HEK293 (cell line): ENCODE measurements at regions not wholly inside any gene's neighbourhood (a gene's known extent, or its start where the extent isn't known, plus 50 kb on each side); places are given as distances from the start of the nearest gene placed in this dataset.

Experiments used
- AEBP2 ChIP-seq: fragments of 450-650 bp; formaldehyde crosslinking; IDR thresholded peaks from 2 replicates; pipeline ENCODE4 v1.5.1; 2016; ENCODE audit warnings: missing biosample characterization, missing genetic modification characterization, borderline replicate concordance
- BCL6B ChIP-seq: fragments of 450-650 bp; formaldehyde crosslinking; IDR thresholded peaks from 2 replicates; pipeline ENCODE4 v1.5.1; 2017; ENCODE audit warnings: missing biosample characterization, missing genetic modification characterization
- KLF16 ChIP-seq: fragments of 450-650 bp; formaldehyde crosslinking; IDR thresholded peaks from 2 replicates; pipeline ENCODE4 v1.5.1; 2017; ENCODE audit warnings: missing biosample characterization, missing genetic modification characterization
- KLF17 ChIP-seq: fragments of 450-650 bp; formaldehyde crosslinking; IDR thresholded peaks from 2 replicates; pipeline ENCODE4 v1.5.1; 2016; ENCODE audit warnings: missing biosample characterization, missing genetic modification characterization
- KLF8 ChIP-seq: fragments of 450-650 bp; formaldehyde crosslinking; IDR thresholded peaks from 2 replicates; pipeline ENCODE4 v1.5.1; 2016; ENCODE audit warnings: missing biosample characterization, missing genetic modification characterization
- MEIS1 ChIP-seq: sonication (generic); formaldehyde crosslinking; IDR thresholded peaks from 2 replicates; pipeline ENCODE4 v1.8.1; 2022; ENCODE audit warnings: missing genetic modification reagents, mild to moderate bottlenecking, borderline replicate concordance
- MYNN ChIP-seq: fragments of 450-650 bp; formaldehyde crosslinking; IDR thresholded peaks from 2 replicates; pipeline ENCODE4 v1.5.1; 2016; ENCODE audit warnings: missing biosample characterization, missing genetic modification characterization, borderline replicate concordance
- RBAK ChIP-seq: fragments of 450-650 bp; formaldehyde crosslinking; IDR thresholded peaks from 2 replicates; pipeline ENCODE4 v1.5.1; 2016; ENCODE audit warnings: missing biosample characterization, missing genetic modification characterization
- REPIN1 ChIP-seq: fragments of 450-650 bp; formaldehyde crosslinking; IDR thresholded peaks from 2 replicates; pipeline ENCODE4 v1.5.1; 2017; ENCODE audit warnings: missing biosample characterization, missing genetic modification characterization, low read depth
- YY1 ChIP-seq: fragments of 450-650 bp; formaldehyde crosslinking; IDR thresholded peaks from 2 replicates; pipeline ENCODE4 v1.5.1; 2018; ENCODE audit warnings: missing biosample characterization, missing genetic modification characterization
- ZBTB11 ChIP-seq: fragments of 450-650 bp; formaldehyde crosslinking; conservative IDR thresholded peaks from 2 replicates; pipeline ENCODE4 v1.5.1; 2016; ENCODE audit warnings: low read depth, missing biosample characterization, missing genetic modification characterization
- ZBTB6 ChIP-seq: fragments of 450-650 bp; formaldehyde crosslinking; IDR thresholded peaks from 2 replicates; pipeline ENCODE4 v1.5.1; 2017; ENCODE audit warnings: missing biosample characterization, missing genetic modification characterization
- ZIC2 ChIP-seq: fragments of 450-650 bp; formaldehyde crosslinking; IDR thresholded peaks from 2 replicates; pipeline ENCODE4 v1.5.1; 2016; ENCODE audit warnings: missing biosample characterization, missing genetic modification characterization
- ZNF133 ChIP-seq: fragments of 450-650 bp; formaldehyde crosslinking; IDR thresholded peaks from 2 replicates; pipeline ENCODE4 v1.5.1; 2016; ENCODE audit warnings: missing biosample characterization, missing genetic modification characterization
- ZNF146 ChIP-seq: fragments of 450-650 bp; formaldehyde crosslinking; IDR thresholded peaks from 2 replicates; pipeline ENCODE4 v1.5.1; 2016; ENCODE audit warnings: missing biosample characterization, missing genetic modification characterization
- ZNF148 ChIP-seq: fragments of 450-650 bp; formaldehyde crosslinking; IDR thresholded peaks from 2 replicates; pipeline ENCODE4 v1.5.0; 2017; ENCODE audit warnings: missing biosample characterization, missing genetic modification characterization, borderline replicate concordance
- ZNF174 ChIP-seq: fragments of 450-650 bp; formaldehyde crosslinking; IDR thresholded peaks from 2 replicates; pipeline ENCODE4 v1.5.0; 2017; ENCODE audit warnings: missing biosample characterization, mild to moderate bottlenecking, missing genetic modification characterization
- ZNF239 ChIP-seq: fragments of 450-650 bp; formaldehyde crosslinking; IDR thresholded peaks from 2 replicates; pipeline ENCODE4 v1.5.1; 2016; ENCODE audit warnings: missing biosample characterization, missing genetic modification characterization
- ZNF335 ChIP-seq: fragments of 450-650 bp; formaldehyde crosslinking; conservative IDR thresholded peaks from 2 replicates; pipeline ENCODE4 v1.5.1; 2016; ENCODE audit warnings: missing biosample characterization, missing genetic modification characterization
- ZNF350 ChIP-seq: fragments of 450-650 bp; formaldehyde crosslinking; IDR thresholded peaks from 2 replicates; pipeline ENCODE4 v1.5.0; 2017; ENCODE audit warnings: missing biosample characterization, mild to moderate bottlenecking, missing genetic modification characterization
- ZNF404 ChIP-seq: fragments of 450-650 bp; formaldehyde crosslinking; IDR thresholded peaks from 2 replicates; pipeline ENCODE4 v1.5.1; 2017; ENCODE audit warnings: missing biosample characterization, missing genetic modification characterization
- ZNF423 ChIP-seq: fragments of 450-650 bp; formaldehyde crosslinking; IDR thresholded peaks from 2 replicates; pipeline ENCODE4 v1.5.1; 2016; ENCODE audit warnings: missing biosample characterization, missing genetic modification characterization
- ZNF426 ChIP-seq: fragments of 450-650 bp; formaldehyde crosslinking; IDR thresholded peaks from 2 replicates; pipeline ENCODE4 v1.5.1; 2017; ENCODE audit warnings: missing biosample characterization, missing genetic modification characterization, mild to moderate bottlenecking, inconsistent platforms, moderate library complexity
- ZNF585B ChIP-seq: fragments of 450-650 bp; formaldehyde crosslinking; IDR thresholded peaks from 2 replicates; pipeline ENCODE4 v1.5.1; 2016; ENCODE audit warnings: missing biosample characterization, missing genetic modification characterization
- ZNF785 ChIP-seq: fragments of 450-650 bp; formaldehyde crosslinking; IDR thresholded peaks from 2 replicates; pipeline ENCODE4 v1.5.1; 2016; ENCODE audit warnings: missing biosample characterization, missing genetic modification characterization
- ZNF792 ChIP-seq: fragments of 450-650 bp; formaldehyde crosslinking; IDR thresholded peaks from 2 replicates; pipeline ENCODE4 v1.5.1; 2016; ENCODE audit warnings: missing biosample characterization, missing genetic modification characterization
- ZNF830 ChIP-seq: fragments of 450-650 bp; IDR thresholded peaks from 2 replicates; pipeline ENCODE4 v1.5.0; 2018; ENCODE audit warnings: missing biosample characterization, missing genetic modification characterization, low read depth, mild to moderate bottlenecking, moderate library complexity
- ZNF843 ChIP-seq: fragments of 450-650 bp; formaldehyde crosslinking; IDR thresholded peaks from 2 replicates; pipeline ENCODE4 v1.5.1; 2016; ENCODE audit warnings: missing biosample characterization, missing genetic modification characterization

- TF ChIP-seq ZBTB6 (tag by site-specific recombination), result no peak
- TF ChIP-seq KLF16, result no peak
- TF ChIP-seq REPIN1, result no peak
- TF ChIP-seq ZBTB11 (tag by site-specific recombination), result peak; percentile 31; the same call in 1 of the 2 replicates
- TF ChIP-seq AEBP2 (tag by site-specific recombination), result no peak
- no peak for TF ChIP-seq ZNF843 (tag by site-specific recombination)
- no peak for TF ChIP-seq BCL6B (tag by site-specific recombination)
- TF ChIP-seq RBAK, result no peak
- TF ChIP-seq ZNF585B (tag by site-specific recombination), result no peak
- TF ChIP-seq ZNF792 (tag by site-specific recombination), result no peak
- TF ChIP-seq ZNF133 (tag by site-specific recombination), result no peak
- no peak for TF ChIP-seq KLF17 (tag by site-specific recombination)
- TF ChIP-seq ZNF174 (tag by site-specific recombination), result no peak
- 0 out of 2 replicates have a peak, but pooled peaks have one; percentile 14 for TF ChIP-seq ZIC2 (tag by site-specific recombination)
- peak; percentile 36 for TF ChIP-seq ZNF426 (tag by site-specific recombination)
- TF ChIP-seq ZNF335 (tag by site-specific recombination), result no peak
- no peak for TF ChIP-seq KLF8 (tag by site-specific recombination)
- no peak for TF ChIP-seq ZNF239 (tag by site-specific recombination)
- TF ChIP-seq ZNF148, result no peak
- TF ChIP-seq ZNF404 (tag by site-specific recombination), result 0 out of 2 replicates have a peak, but pooled peaks have one; percentile 40
- TF ChIP-seq ZNF423, result no peak
- TF ChIP-seq MYNN (tag by site-specific recombination), result no peak
- no peak for TF ChIP-seq ZNF350 (tag by site-specific recombination)
- TF ChIP-seq YY1 (tag by site-specific recombination), result no peak
- no peak for TF ChIP-seq MEIS1 (CRISPR knock-in tag)
- no peak for TF ChIP-seq ZNF785 (tag by site-specific recombination)
- no peak for TF ChIP-seq ZNF146
- TF ChIP-seq ZNF830 (tag by site-specific recombination), result no peak
These were observed 281.9 kb upstream of the C2CD4B start (continued) for GRCh38 chr15:62446984-62447383.
